GM12878 (cell line): ENCODE measurements at regions not wholly inside any gene's neighbourhood (a gene's known extent, or its start where the extent isn't known, plus 50 kb on each side); places are given as distances from the start of the nearest gene placed in this dataset.

Experiments
- ATAC-seq: fragments of 200-7000 bp; cut with Tn5 transposase; 3 replicates; pipeline ENCODE4 v1.9.1; 2020; ENCODE audit warnings: mild to moderate bottlenecking, moderate library complexity
- BruUV-seq: library from RNA; stranded (reverse); fragments of 400-500 nt; replicated peaks from 2 replicates; lab custom pipeline; 2021; lab: Mats Ljungman, UMichigan
- CTCF ChIA-PET: fragments of 300-600 bp; sonication (Branson Sonifier 250); formaldehyde crosslinking; extraction: SDS; loops from one replicate; lab custom pipeline; 2021; ENCODE audit warnings: inconsistent platforms; lab: Yijun Ruan, JAX
- POLR2A ChIA-PET: fragments of 350-600 bp; formaldehyde crosslinking; extraction: SDS; loops from one replicate; lab custom pipeline; 2021; ENCODE audit warnings: inconsistent platforms; lab: Charles Lee
- RAD21 ChIA-PET: fragments of 300-600 bp; sonication (Branson Sonifier 250); formaldehyde crosslinking; loops from one replicate; lab custom pipeline; 2023; ENCODE audit warnings: antibody characterized with exemption; ENCODE audit not compliant: unreplicated experiment; lab: Charles Lee
- SMC1A ChIA-PET: fragments of 300-600 bp; sonication (Branson Sonifier 250); formaldehyde crosslinking; loops from one replicate; lab custom pipeline; 2023; ENCODE audit not compliant: unreplicated experiment, uncharacterized antibody; lab: Charles Lee
- DNase-seq: peaks from one replicate; pipeline ENCODE4 v3.0.0-alpha.2; 2011; ENCODE audit warnings: low read depth, low spot score
- FAIRE-seq: peaks from 3 replicates; lab custom pipeline; 2011; peaks lifted over from hg19 to GRCh38; lab: Jason Lieb, UNC
- H2AFZ ChIP-seq: 2 replicates; pipeline ENCODE4 v1.6.0; 2011; ENCODE audit warnings: low read depth, low read length, control low read depth; ENCODE audit not compliant: control insufficient read depth
- H3K27ac ChIP-seq: 2 replicates; pipeline ENCODE4 v1.5.1; 2011; ENCODE audit warnings: control low read depth; ENCODE audit not compliant: control insufficient read depth, insufficient read depth
- H3K27me3 ChIP-seq, 2 experiments: replicated peaks in 1 of 2; 2 replicates each; pipeline versions ENCODE4 v1.6.0 to v1.6.1; 2011; ENCODE audit warnings: low read length in 1 of 2; ENCODE audit not compliant: control insufficient read depth in 2 of 2, insufficient read depth in 2 of 2
- H3K36me3 ChIP-seq, 2 experiments: 2 replicates each; pipeline ENCODE4 v1.5.1; 2011; ENCODE audit warnings: low read length in 1 of 2; ENCODE audit not compliant: control insufficient read depth in 2 of 2, insufficient read depth in 2 of 2
- H3K4me1 ChIP-seq: 2 replicates; pipeline ENCODE4 v1.6.1; 2011; ENCODE audit warnings: mild to moderate bottlenecking, low read length, moderate library complexity, mixed read lengths; ENCODE audit not compliant: control insufficient read depth, insufficient read depth
- H3K4me2 ChIP-seq: 2 replicates; pipeline ENCODE4 v1.6.0; 2011; ENCODE audit warnings: control low read depth; ENCODE audit not compliant: control insufficient read depth, insufficient read depth
- H3K4me3 ChIP-seq: fragments of 200-600 bp; sonication (generic); 2 replicates; pipeline ENCODE4 v1.5.1; 2016
- H3K79me2 ChIP-seq: 2 replicates; pipeline ENCODE4 v1.6.0; 2011; ENCODE audit warnings: low read length; ENCODE audit not compliant: control insufficient read depth, insufficient read depth
- H3K9ac ChIP-seq: 2 replicates; pipeline ENCODE4 v1.8.0; 2011; ENCODE audit warnings: low read length, control low read depth, mixed read lengths; ENCODE audit not compliant: control insufficient read depth, insufficient read depth
- H3K9me3 ChIP-seq: replicated peaks from 3 replicates; pipeline ENCODE4 v1.5.1; 2011; ENCODE audit warnings: mild to moderate bottlenecking, low read length; ENCODE audit not compliant: control insufficient read depth, insufficient read depth
- H4K20me1 ChIP-seq: 2 replicates; pipeline ENCODE4 v1.6.0; 2011; ENCODE audit not compliant: control insufficient read depth, insufficient read depth
- BACH1 ChIP-seq: fragments of 450-650 bp; IDR thresholded peaks from 2 replicates; pipeline ENCODE4 v1.6.1; 2017; ENCODE audit warnings: mild to moderate bottlenecking, borderline replicate concordance
- CBFB ChIP-seq: IDR thresholded peaks from 2 replicates; pipeline ENCODE4 v1.6.1; 2016; ENCODE audit warnings: antibody characterized with exemption, low read depth
- CHD1 ChIP-seq: IDR thresholded peaks from 2 replicates; pipeline ENCODE4 v1.6.1; 2012; ENCODE audit warnings: low read depth, low read length, improper control_type of control experiment
- EED ChIP-seq: sonication (generic); IDR thresholded peaks from 2 replicates; pipeline ENCODE4 v1.6.1; 2016; ENCODE audit warnings: antibody characterized with exemption, low read depth
- FOXM1 ChIP-seq: IDR thresholded peaks from 2 replicates; pipeline ENCODE4 v1.6.1; 2012; ENCODE audit warnings: low read depth, mild to moderate bottlenecking, inconsistent platforms, low read length, moderate library complexity
- GABPA ChIP-seq: IDR thresholded peaks from 2 replicates; pipeline ENCODE4 v1.6.1; 2014; ENCODE audit warnings: antibody characterized with exemption, low read depth, mild to moderate bottlenecking, inconsistent platforms
- HDAC6 ChIP-seq: fragments of 200-600 bp; sonication (generic); IDR thresholded peaks from one replicate; pipeline ENCODE4 v1.8.0; 2017; ENCODE audit warnings: antibody characterized with exemption; ENCODE audit not compliant: unreplicated experiment
- HDGF ChIP-seq: fragments of 450-650 bp; IDR thresholded peaks from 2 replicates; pipeline ENCODE4 v1.6.1; 2016; ENCODE audit warnings: antibody characterized with exemption
- MTA2 ChIP-seq: fragments of 450-650 bp; IDR thresholded peaks from 2 replicates; pipeline ENCODE4 v1.6.1; 2016; ENCODE audit warnings: low read depth, mild to moderate bottlenecking, moderate library complexity
- NBN ChIP-seq: fragments of 450-650 bp; IDR thresholded peaks from 2 replicates; pipeline ENCODE4 v1.6.1; 2016
- NFYB ChIP-seq: IDR thresholded peaks from 2 replicates; pipeline ENCODE4 v1.6.1; 2011; ENCODE audit warnings: low read depth, mild to moderate bottlenecking, low read length, improper control_type of control experiment, moderate library complexity; ENCODE audit not compliant: insufficient read depth
- RAD51 ChIP-seq: fragments of 450-650 bp; IDR thresholded peaks from 2 replicates; pipeline ENCODE4 v1.6.1; 2016; ENCODE audit warnings: moderate library complexity, mild to moderate bottlenecking, inconsistent platforms
- RB1 ChIP-seq: fragments of 450-650 bp; formaldehyde crosslinking; IDR thresholded peaks from 2 replicates; pipeline ENCODE4 v1.6.1; 2017; ENCODE audit warnings: mild to moderate bottlenecking, borderline replicate concordance
- RCOR1 ChIP-seq: conservative IDR thresholded peaks from 2 replicates; pipeline ENCODE4 v1.6.1; 2012; ENCODE audit warnings: low read depth, low read length, improper control_type of control experiment
- RELA ChIP-seq: fragments of 450-650 bp; IDR thresholded peaks from 2 replicates; pipeline ENCODE4 v1.8.0; 2014; ENCODE audit warnings: borderline replicate concordance; ENCODE audit not compliant: partially characterized antibody
- SMAD1 ChIP-seq: fragments of 450-650 bp; IDR thresholded peaks from 2 replicates; pipeline ENCODE4 v1.6.1; 2018; ENCODE audit warnings: mild to moderate bottlenecking, low read depth; ENCODE audit not compliant: partially characterized antibody
- TBL1XR1 ChIP-seq: IDR thresholded peaks from 2 replicates; pipeline ENCODE4 v1.6.1; 2012; ENCODE audit warnings: low read depth, low read length, improper control_type of control experiment
- USF2 ChIP-seq: IDR thresholded peaks from 2 replicates; pipeline ENCODE4 v1.6.1; 2011; ENCODE audit warnings: low read depth, low read length, improper control_type of control experiment, borderline replicate concordance
- ZNF217 ChIP-seq: fragments of 450-650 bp; IDR thresholded peaks from 2 replicates; pipeline ENCODE4 v1.6.1; 2017; ENCODE audit warnings: antibody characterized with exemption, mild to moderate bottlenecking
- WGBS: methylation state at CpG from one replicate; pipeline ENCODE4 v1.1.6; 2016; ENCODE audit warnings: low lambda C conversion rate; ENCODE audit not compliant: insufficient replicate concordance, insufficient coverage; ENCODE audit errors: missing lambda C conversion rate; 5-methylcytosine and 5-hydroxymethylcytosine counted together
- in situ Hi-C: fragments of 300-500 bp; cut with MboI; formaldehyde crosslinking; loops from 9 replicates; pipeline ENCODE4 v1.14.3; 2018; ENCODE audit warnings: mixed read lengths
- intact Hi-C: fragments of 100-400 bp; cut with micrococcal nuclease; formaldehyde crosslinking; loops from one replicate; pipeline ENCODE4 v1.14.2; 2022; ENCODE audit not compliant: unreplicated experiment
- TF ChIP-seq, protein P1 (sequence below), 3 experiments: IDR thresholded peaks in 2 of 3; conservative IDR thresholded peaks in 1 of 3; 2 replicates each; pipeline ENCODE4 v1.5.1; 2011; ENCODE audit warnings: low read depth in 3 of 3, low read length in 3 of 3, mild to moderate bottlenecking in 3 of 3, control low read depth in 2 of 3, moderate library complexity in 2 of 3, inconsistent platforms in 1 of 3, mixed read lengths in 1 of 3; ENCODE audit not compliant: control insufficient read depth in 2 of 3, insufficient read depth in 1 of 3; ENCODE audit errors: extremely low read depth in 1 of 3

GRCh38 chr15:38670128-38671005, 105.8 kb upstream of the RASGRP1 start (continued):
- TF ChIP-seq GABPA (peak; percentile 43; the same call in 1 of the 2 replicates), RELA (peak; percentile 6), NBN (peak; percentile 64; the same call in 1 of the 2 replicates), FOXM1 (peak; percentile 67; the same call in 1 of the 2 replicates), RB1 (0 out of 2 replicates have a peak, but pooled peaks have one; percentile 65), HDGF (no peak), ZNF217 (no peak), CBFB (no peak), HDAC6 (no peak), BACH1 (no peak; the same call in 1 of the 2 replicates)

GRCh38 chr15:38671006-38671387, 106.4 kb upstream of the RASGRP1 start:
- Histone ChIP-seq H3K27me3 (no peaks in the 10 kb centered on the region), H3K4me3 (no peak overlapping the region), H3K27ac (peak overlapping the region; percentile 77), H3K4me2 (peak overlapping the region; percentile 60), H3K9me3 (no peaks in the 10 kb centered on the region), H3K4me1 (peaks cover 57% of the 10 kb centered on the region), H4K20me1 (no peaks in the 10 kb centered on the region), H3K36me3 (no peaks in the 10 kb centered on the region), H3K79me2 (no peaks in the 10 kb centered on the region), H3K9ac (no peak overlapping the region; the same call in 1 of the 2 replicates), H2AFZ (peak overlapping the region; percentile 20)
- peak; percentile 2; the same call in 2 of the 3 replicates for ATAC-seq
- CTCF ChIA-PET: interaction anchor here (1.0 to 9.3 kb wide), 10 partner anchors 11 to 107 kb away, joined by 4 to 173 read pairs (median 29); partner anchors contain the start of gene RASGRP1
- no peak for DNase-seq
- intact Hi-C loops (loop anchor here (1.0 to 2.0 kb wide), 3 partner anchors 9 to 107 kb away; partner anchors contain the start of gene RASGRP1), in situ Hi-C loops (no loop called here)
- 2% methylated on average over 2 of the region's 2 CpGs for WGBS
- POLR2A ChIA-PET: interaction anchor here (0.7 to 11.3 kb wide), 9 partner anchors 13 to 116 kb away, joined by 4 to 367 read pairs (median 45); partner anchors contain the start of gene RASGRP1
- no TSS peak for BruUV-seq
- no peak for FAIRE-seq
- SMC1A ChIA-PET: interaction anchor here (1.7 to 47.0 kb wide), 7 partner anchors 10 to 118 kb away, joined by 4 to 1803 read pairs (median 130); partner anchors contain the start of gene RASGRP1
- RAD21 ChIA-PET: interaction anchor here (0.8 to 22.5 kb wide), 13 partner anchors 12 to 230 kb away, joined by 3 to 517 read pairs (median 12); partner anchors contain the start of gene RASGRP1
- TF ChIP-seq CHD1 (0 out of 2 replicates have a peak, but pooled peaks have one; percentile 62), CBFB (no peak), SMAD1 (peak; percentile 31), FOXM1 (0 out of 2 replicates have a peak, but pooled peaks have one; percentile 23), RAD51 (peak; percentile 84), TBL1XR1 (0 out of 2 replicates have a peak, but pooled peaks have one; percentile 4), MTA2 (no peak), USF2 (peak; percentile 60; the same call in 1 of the 2 replicates), EED (peak; percentile 9), NFYB (peak; percentile 68), RCOR1 (0 out of 2 replicates have a peak, but pooled peaks have one; percentile 3)
- TF ChIP-seq, protein P1, sequence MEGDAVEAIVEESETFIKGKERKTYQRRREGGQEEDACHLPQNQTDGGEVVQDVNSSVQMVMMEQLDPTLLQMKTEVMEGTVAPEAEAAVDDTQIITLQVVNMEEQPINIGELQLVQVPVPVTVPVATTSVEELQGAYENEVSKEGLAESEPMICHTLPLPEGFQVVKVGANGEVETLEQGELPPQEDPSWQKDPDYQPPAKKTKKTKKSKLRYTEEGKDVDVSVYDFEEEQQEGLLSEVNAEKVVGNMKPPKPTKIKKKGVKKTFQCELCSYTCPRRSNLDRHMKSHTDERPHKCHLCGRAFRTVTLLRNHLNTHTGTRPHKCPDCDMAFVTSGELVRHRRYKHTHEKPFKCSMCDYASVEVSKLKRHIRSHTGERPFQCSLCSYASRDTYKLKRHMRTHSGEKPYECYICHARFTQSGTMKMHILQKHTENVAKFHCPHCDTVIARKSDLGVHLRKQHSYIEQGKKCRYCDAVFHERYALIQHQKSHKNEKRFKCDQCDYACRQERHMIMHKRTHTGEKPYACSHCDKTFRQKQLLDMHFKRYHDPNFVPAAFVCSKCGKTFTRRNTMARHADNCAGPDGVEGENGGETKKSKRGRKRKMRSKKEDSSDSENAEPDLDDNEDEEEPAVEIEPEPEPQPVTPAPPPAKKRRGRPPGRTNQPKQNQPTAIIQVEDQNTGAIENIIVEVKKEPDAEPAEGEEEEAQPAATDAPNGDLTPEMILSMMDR (IDR thresholded peaks at IDR 0.05 in 2 of 3, conservative IDR thresholded peaks at IDR 0.05 in 1 of 3; ENCODE audit: control insufficient read depth in 2 of 3, extremely low read depth in 1 of 3, insufficient read depth in 1 of 3, low read depth in 3 of 3, low read length in 3 of 3): no peak
